IMR-90 (cell line): ENCODE measurements at regions not wholly inside any gene's neighbourhood (a gene's known extent, or its start where the extent isn't known, plus 50 kb on each side); places are given as distances from the start of the nearest gene placed in this dataset.

Source experiments
- ATAC-seq: fragments of 200-7000 bp; cut with Tn5 transposase; 2 replicates; pipeline ENCODE4 v1.9.1; 2020; ENCODE audit warnings: low read depth, mild to moderate bottlenecking, moderate library complexity
- BruUV-seq: library from RNA; stranded (reverse); fragments of 400-500 nt; replicated peaks from 2 replicates; lab custom pipeline; 2021; lab: Mats Ljungman, UMichigan
- CTCF ChIA-PET: fragments of 300-600 bp; formaldehyde crosslinking; extraction: SDS; loops from one replicate; lab custom pipeline; 2021; ENCODE audit warnings: antibody characterized with exemption; lab: Yijun Ruan, JAX
- POLR2A ChIA-PET: fragments of 300-600 bp; sonication (Branson Sonifier 250); formaldehyde crosslinking; loops from one replicate; lab custom pipeline; 2022; ENCODE audit warnings: antibody characterized with exemption; ENCODE audit not compliant: unreplicated experiment; lab: Charles Lee
- DNase-seq: peaks from one replicate; pipeline ENCODE4 v3.0.0; 2013
- H2AFZ ChIP-seq: replicated peaks from 2 replicates; pipeline ENCODE3; 2013; ENCODE audit warnings: low read length, mild to moderate bottlenecking; ENCODE audit not compliant: poor library complexity
- H2AK5ac ChIP-seq: 2 replicates; pipeline ENCODE4 v1.6.1; 2013; ENCODE audit warnings: low read depth, low read length, inconsistent platforms
- H2AK9ac ChIP-seq: replicated peaks from 2 replicates; pipeline ENCODE3; 2013; ENCODE audit warnings: mild to moderate bottlenecking, low read depth, low read length, moderate library complexity; ENCODE audit not compliant: poor library complexity
- H2BK120ac ChIP-seq: 2 replicates; pipeline ENCODE4 v1.6.1; 2013; ENCODE audit warnings: low read depth, low read length, inconsistent platforms
- H2BK15ac ChIP-seq: 3 replicates; pipeline ENCODE4 v1.6.1; 2013; ENCODE audit warnings: low read depth, low read length, inconsistent platforms
- H2BK20ac ChIP-seq: 2 replicates; pipeline ENCODE4 v1.6.1; 2013; ENCODE audit warnings: low read depth, mild to moderate bottlenecking, inconsistent platforms, low read length, moderate library complexity
- H2BK5ac ChIP-seq: 2 replicates; pipeline ENCODE4 v1.6.1; 2013; ENCODE audit warnings: mild to moderate bottlenecking, low read depth, low read length, inconsistent platforms; ENCODE audit not compliant: poor library complexity, severe bottlenecking
- H3K14ac ChIP-seq: replicated peaks from 2 replicates; pipeline ENCODE4 v1.6.1; 2013; ENCODE audit warnings: low read depth, low read length, inconsistent platforms
- H3K18ac ChIP-seq: 2 replicates; pipeline ENCODE4 v1.6.1; 2013; ENCODE audit warnings: low read depth, low read length, control low read depth
- H3K23ac ChIP-seq: 2 replicates; pipeline ENCODE4 v1.6.1; 2013; ENCODE audit warnings: low read depth, low read length, inconsistent platforms
- H3K27ac ChIP-seq: 2 replicates; pipeline ENCODE4 v1.5.1; 2013; ENCODE audit warnings: mild to moderate bottlenecking, control low read depth, low read length; ENCODE audit not compliant: insufficient read depth
- H3K27me3 ChIP-seq: 2 replicates; pipeline ENCODE4 v1.6.1; 2013; ENCODE audit warnings: low read length; ENCODE audit not compliant: control insufficient read depth, insufficient read depth
- H3K36me3 ChIP-seq: 2 replicates; pipeline ENCODE4 v1.6.1; 2013; ENCODE audit warnings: low read length, mixed read lengths; ENCODE audit not compliant: control insufficient read depth, insufficient read depth
- H3K4ac ChIP-seq: 2 replicates; pipeline ENCODE4 v1.6.1; 2013; ENCODE audit warnings: low read depth, low read length, inconsistent platforms
- H3K4me1 ChIP-seq: 2 replicates; pipeline ENCODE4 v1.6.1; 2013; ENCODE audit warnings: low read length, mixed read lengths; ENCODE audit not compliant: control insufficient read depth, insufficient read depth
- H3K4me2 ChIP-seq: 2 replicates; pipeline ENCODE4 v1.6.1; 2013; ENCODE audit warnings: low read depth, mild to moderate bottlenecking, control low read depth, low read length, moderate library complexity
- H3K4me3 ChIP-seq: 2 replicates; pipeline ENCODE4 v1.5.1; 2013; ENCODE audit warnings: low read depth, mild to moderate bottlenecking, control low read depth, low read length, moderate library complexity; ENCODE audit not compliant: insufficient read depth
- H3K56ac ChIP-seq: 2 replicates; pipeline ENCODE4 v1.6.1; 2013; ENCODE audit warnings: low read length, inconsistent platforms; ENCODE audit not compliant: insufficient read depth; ENCODE audit errors: extremely low read depth
- H3K79me1 ChIP-seq, 2 experiments: 2 replicates each; pipeline ENCODE4 v1.6.1; 2013; ENCODE audit warnings: low read length in 2 of 2, inconsistent platforms in 1 of 2, low read depth in 1 of 2
- H3K9ac ChIP-seq: 2 replicates; pipeline ENCODE4 v1.6.1; 2013; ENCODE audit warnings: low read depth, low read length, control low read depth
- H3K9me1 ChIP-seq: 2 replicates; pipeline ENCODE4 v1.6.1; 2013; ENCODE audit warnings: low read length, inconsistent platforms; ENCODE audit not compliant: insufficient read depth
- H3K9me3 ChIP-seq: 2 replicates; pipeline ENCODE4 v1.6.1; 2013; ENCODE audit warnings: low read length; ENCODE audit not compliant: control insufficient read depth, insufficient read depth
- H4K20me1 ChIP-seq: 2 replicates; pipeline ENCODE4 v1.6.1; 2013; ENCODE audit warnings: low read length, inconsistent platforms; ENCODE audit not compliant: insufficient read depth
- H4K5ac ChIP-seq: 2 replicates; pipeline ENCODE4 v1.6.1; 2013; ENCODE audit warnings: mild to moderate bottlenecking, low read depth, low read length, control low read depth
- H4K8ac ChIP-seq, 2 experiments: 2 replicates each; pipeline ENCODE4 v1.6.1; 2013; ENCODE audit warnings: low read depth in 2 of 2, low read length in 2 of 2, control low read depth in 1 of 2, inconsistent platforms in 1 of 2
- H4K91ac ChIP-seq: 2 replicates; pipeline ENCODE4 v1.6.1; 2013; ENCODE audit warnings: low read depth, low read length, inconsistent platforms; ENCODE audit not compliant: insufficient read depth
- BHLHE40 ChIP-seq: fragments of 150-350 bp; IDR thresholded peaks from 2 replicates; pipeline ENCODE4 v1.6.1; 2016; ENCODE audit warnings: mild to moderate bottlenecking, low read depth, low read length
- CEBPB ChIP-seq: IDR thresholded peaks from 2 replicates; pipeline ENCODE4 v1.6.1; 2012; ENCODE audit warnings: low read depth, low read length, improper control_type of control experiment
- CHD1 ChIP-seq: IDR thresholded peaks from 2 replicates; pipeline ENCODE4 v1.6.1; 2012; ENCODE audit warnings: low read depth, low read length, improper control_type of control experiment
- CTCF ChIP-seq: conservative IDR thresholded peaks from 2 replicates; pipeline ENCODE4 v1.5.1; 2012; ENCODE audit warnings: mild to moderate bottlenecking, low read depth, low read length, improper control_type of control experiment
- ELK1 ChIP-seq: fragments of 150-350 bp; IDR thresholded peaks from 2 replicates; pipeline ENCODE4 v1.6.1; 2016; ENCODE audit warnings: low read depth, mild to moderate bottlenecking, low read length, moderate library complexity, borderline replicate concordance
- FOS ChIP-seq: fragments of 150-350 bp; IDR thresholded peaks from 2 replicates; pipeline ENCODE4 v1.6.1; 2016; ENCODE audit warnings: low read depth, low read length
- MAFK ChIP-seq: IDR thresholded peaks from 2 replicates; pipeline ENCODE4 v1.6.1; 2012; ENCODE audit warnings: low read depth, low read length, improper control_type of control experiment
- MAZ ChIP-seq: IDR thresholded peaks from 2 replicates; pipeline ENCODE4 v1.6.1; 2012; ENCODE audit warnings: low read depth, mild to moderate bottlenecking, low read length, improper control_type of control experiment, moderate library complexity, borderline replicate concordance
- MXI1 ChIP-seq: IDR thresholded peaks from 2 replicates; pipeline ENCODE4 v1.6.1; 2012; ENCODE audit warnings: low read depth, mild to moderate bottlenecking, low read length, moderate library complexity, borderline replicate concordance
- NFE2L2 ChIP-seq: fragments of 150-350 bp; IDR thresholded peaks from 2 replicates; pipeline ENCODE4 v1.6.1; 2016; ENCODE audit warnings: low read depth, mild to moderate bottlenecking, low read length
- POLR2A ChIP-seq: IDR thresholded peaks from 2 replicates; pipeline ENCODE4 v1.6.1; 2012; ENCODE audit warnings: mild to moderate bottlenecking, low read depth, low read length
- RAD21 ChIP-seq: IDR thresholded peaks from 2 replicates; pipeline ENCODE4 v1.6.1; 2012; ENCODE audit warnings: low read length, improper control_type of control experiment
- RCOR1 ChIP-seq: IDR thresholded peaks from 2 replicates; pipeline ENCODE4 v1.6.1; 2012; ENCODE audit warnings: mild to moderate bottlenecking, low read length, improper control_type of control experiment; ENCODE audit not compliant: insufficient replicate concordance
- RFX5 ChIP-seq: IDR thresholded peaks from 2 replicates; pipeline ENCODE4 v1.8.0; 2012; ENCODE audit warnings: low read depth, mild to moderate bottlenecking, low read length, moderate library complexity
- SMC3 ChIP-seq: fragments of 150-350 bp; IDR thresholded peaks from 2 replicates; pipeline ENCODE4 v1.6.1; 2016; ENCODE audit warnings: low read depth, mild to moderate bottlenecking, antibody characterized with exemption, low read length, moderate library complexity
- USF2 ChIP-seq: fragments of 150-350 bp; IDR thresholded peaks from 2 replicates; pipeline ENCODE4 v1.6.1; 2017; ENCODE audit warnings: mild to moderate bottlenecking, antibody characterized with exemption, low read length, low read depth
- WGBS, 2 experiments: methylation state at CpG; one replicate each; pipeline versions ENCODE4 v1.1.5 to v1.1.7; 2013; ENCODE audit warnings: missing lambda C conversion rate in 2 of 2; ENCODE audit not compliant: insufficient read length in 1 of 2; ENCODE audit errors: extremely low coverage in 2 of 2; 5-methylcytosine and 5-hydroxymethylcytosine counted together
- dilution Hi-C: fragments of 300-500 bp; cut with HindIII; formaldehyde crosslinking; loops from one replicate; pipeline ENCODE4 v1.14.3; 2018; ENCODE audit warnings: low sequenced_read_pairs; ENCODE audit not compliant: unreplicated experiment
- in situ Hi-C: fragments of 300-500 bp; cut with MboI; formaldehyde crosslinking; loops from 3 replicates; pipeline ENCODE4 v1.14.3; 2019; ENCODE audit warnings: low sequenced_read_pairs, inconsistent platforms, mixed read lengths
- intact Hi-C: fragments of 100-400 bp; cut with micrococcal nuclease; formaldehyde crosslinking; loops from 2 replicates; pipeline ENCODE4 v1.10.0; 2022

- WGBS, 2 experiments = 43% methylated on average over 1 of the region's 4 CpGs; no CpG with 5 or more reads in 1 of the 2 experiments
- dilution Hi-C loops = no loop called here
- POLR2A ChIA-PET = no interaction called here
- Histone ChIP-seq H3K27me3 (no peaks in the 10 kb centered on the region; the same call in 1 of the 2 replicates), H2AK5ac (no peak overlapping the region), H2AFZ (no peak overlapping the region), H3K36me3 (no peaks in the 10 kb centered on the region), H3K27ac (no peak overlapping the region), H3K4me3 (no peak overlapping the region), H3K4ac (no peak overlapping the region), H3K9ac (no peak overlapping the region), H2BK20ac (no peak overlapping the region), H4K5ac (no peak overlapping the region), H2BK5ac (no peak overlapping the region), H2AK9ac (no peak overlapping the region), H3K4me2 (no peak overlapping the region), H4K8ac (no peak overlapping the region), H3K4me1 (no peaks in the 10 kb centered on the region), H3K23ac (no peak overlapping the region), H2BK15ac (no peak overlapping the region), H3K9me3 (no peaks in the 10 kb centered on the region), H2BK120ac (no peak overlapping the region), H4K20me1 (no peaks in the 10 kb centered on the region), H4K91ac (no peak overlapping the region), H3K14ac (no peak overlapping the region), H3K18ac (no peak overlapping the region), H3K56ac (no peak overlapping the region), H3K79me1 (no peaks in the 10 kb centered on the region), H3K9me1 (no peaks in the 10 kb centered on the region)
- intact Hi-C loops = no loop called here
- TF ChIP-seq MXI1 (no peak), MAFK (no peak), CTCF (no peak), USF2 (no peak), POLR2A (no peak), BHLHE40 (no peak), SMC3 (no peak), ELK1 (no peak), FOS (no peak), CEBPB (no peak), RAD21 (no peak), CHD1 (no peak), RFX5 (no peak), MAZ (no peak), RCOR1 (no peak), NFE2L2 (no peak)
- CTCF ChIA-PET = no interaction called here
- ATAC-seq (no peak; the same call in 1 of the 2 replicates), DNase-seq (no peak)
- no TSS peak for BruUV-seq
- in situ Hi-C loops = no loop called here
Observed at GRCh38 chr2:8049176-8049575, 632.7 kb upstream of the ID2 start.
